CD4-positive, alpha-beta T cell (primary cell): ENCODE measurements at regions not wholly inside any gene's neighbourhood (a gene's known extent, or its start where the extent isn't known, plus 50 kb on each side); places are given as distances from the start of the nearest gene placed in this dataset.

Experiments used
- ATAC-seq: fragments of 200-7000 bp; cut with Tn5 transposase; one replicate; pipeline ENCODE4 v1.10.0; 2022; ENCODE audit warnings: mild to moderate bottlenecking; ENCODE audit not compliant: poor library complexity
- CTCF ChIA-PET: fragments of 350-600 bp; sonication (Branson Sonifier 250); formaldehyde crosslinking; loops from one replicate; lab custom pipeline; 2021; ENCODE audit warnings: antibody characterized with exemption, inconsistent platforms; lab: Charles Lee
- POLR2A ChIA-PET: fragments of 350-600 bp; sonication (Branson Sonifier 250); formaldehyde crosslinking; loops from one replicate; lab custom pipeline; 2021; ENCODE audit warnings: antibody characterized with exemption, inconsistent platforms; lab: Charles Lee
- DNase-seq, 14 experiments: peaks; one replicate each; pipeline ENCODE4 v3.0.0-alpha.2; 2013 to 2020; ENCODE audit warnings: mixed read lengths in 2 of 14
- H3K27ac ChIP-seq, 2 donors: one replicate each; pipeline versions ENCODE4 v1.5.1 to v1.7.0; 2013; ENCODE audit warnings: low read length in 2 of 2, low read depth in 1 of 2, mild to moderate bottlenecking in 1 of 2
- H3K27me3 ChIP-seq, 2 experiments: 1 replicate in 1 of 2; 2 replicates in 1 of 2; pipeline versions ENCODE4 v1.6.1 to v1.7.0; 2013; ENCODE audit warnings: low read length in 2 of 2, control low read depth in 1 of 2, mild to moderate bottlenecking in 1 of 2, moderate library complexity in 1 of 2; ENCODE audit not compliant: insufficient read depth in 2 of 2, control insufficient read depth in 1 of 2
- H3K36me3 ChIP-seq: one replicate; pipeline ENCODE4 v1.6.1; 2013; ENCODE audit warnings: low read length, control low read depth; ENCODE audit not compliant: insufficient read depth
- H3K4me1 ChIP-seq: one replicate; pipeline ENCODE4 v1.6.1; 2013; ENCODE audit warnings: low read length, control low read depth; ENCODE audit not compliant: insufficient read depth
- H3K4me3 ChIP-seq: one replicate; pipeline ENCODE4 v1.5.1; 2013; ENCODE audit warnings: mild to moderate bottlenecking, low read length, moderate library complexity
- H3K9me3 ChIP-seq, 2 experiments: 1 replicate in 1 of 2; 2 replicates in 1 of 2; pipeline versions ENCODE4 v1.6.1 to v1.7.0; 2013; ENCODE audit warnings: low read length in 2 of 2, mild to moderate bottlenecking in 2 of 2, control low read depth in 1 of 2, moderate library complexity in 1 of 2; ENCODE audit not compliant: control insufficient read depth in 1 of 2, insufficient read depth in 1 of 2
- H3K27ac Mint-ChIP-seq: one replicate; pipeline ENCODE4 v1.8.0; 2020; ENCODE audit warnings: mixed read lengths
- H3K27me3 Mint-ChIP-seq: one replicate; pipeline ENCODE4 v1.8.0; 2021; ENCODE audit warnings: mixed read lengths
- H3K36me3 Mint-ChIP-seq: one replicate; pipeline ENCODE4 v1.8.0; 2021; ENCODE audit warnings: low read depth, mixed read lengths
- H3K4me1 Mint-ChIP-seq: one replicate; pipeline ENCODE4 v1.8.0; 2021; ENCODE audit warnings: low read depth, mixed read lengths
- H3K4me3 Mint-ChIP-seq: one replicate; pipeline ENCODE4 v1.8.0; 2020; ENCODE audit warnings: mild to moderate bottlenecking, mixed read lengths
- H3K9me3 Mint-ChIP-seq: one replicate; pipeline ENCODE4 v1.8.0; 2020; ENCODE audit warnings: mixed read lengths
- CTCF ChIP-seq: fragments of 200-600 bp; IDR thresholded peaks from one replicate; pipeline ENCODE4 v1.8.0; 2022; ENCODE audit warnings: antibody characterized with exemption, mild to moderate bottlenecking
- intact Hi-C, 2 experiments: fragments of 100-400 bp; cut with DNase I in 1 of 2; cut with micrococcal nuclease in 1 of 2; formaldehyde crosslinking; loops; one replicate each; pipeline versions ENCODE4 v1.15.1 to v1.9.0; 2023 to 2025; cut with DNase I, micrococcal nuclease

GRCh38 chr2:122031544-122032263, 276.3 kb downstream of the TSN start:
- Mint-ChIP-seq H3K4me1 (no peaks in the 10 kb centered on the region), H3K27ac (no peak overlapping the region), H3K27me3 (peaks cover 7% of the 10 kb centered on the region), H3K9me3 (no peaks in the 10 kb centered on the region), H3K4me3 (no peak overlapping the region), H3K36me3 (no peaks in the 10 kb centered on the region)
- no peaks in the 10 kb centered on the region for H3K4me1 ChIP-seq
- ChIA-PET POLR2A (no interaction called here), CTCF (no interaction called here)
- H3K36me3 ChIP-seq, result no peaks in the 10 kb centered on the region
- no peak overlapping the region for H3K4me3 ChIP-seq
- H3K9me3 ChIP-seq, result peaks cover 0 to 4% of the 10 kb centered on the region in 2 experiments
- DNase-seq, result no peak
- no peak overlapping the region for H3K27ac ChIP-seq
- no peak for ATAC-seq
- intact Hi-C loops, result no loop called here
- no peaks in the 10 kb centered on the region for H3K27me3 ChIP-seq
- no peak for TF ChIP-seq CTCF

GRCh38 chr2:122032264-122032645, 276.8 kb downstream of the TSN start:
- Mint-ChIP-seq H3K4me3 (no peak overlapping the region), H3K9me3 (no peaks in the 10 kb centered on the region), H3K36me3 (no peaks in the 10 kb centered on the region), H3K4me1 (no peaks in the 10 kb centered on the region), H3K27ac (no peak overlapping the region), H3K27me3 (peaks cover 4% of the 10 kb centered on the region)
- ChIA-PET POLR2A (no interaction called here), CTCF (no interaction called here)
- ATAC-seq (no peak), DNase-seq (no peak)
- Histone ChIP-seq H3K4me1 (no peaks in the 10 kb centered on the region), H3K27me3 (no peaks in the 10 kb centered on the region), H3K9me3 (peaks cover 0 to 4% of the 10 kb centered on the region in 2 experiments), H3K36me3 (no peaks in the 10 kb centered on the region), H3K27ac (no peak overlapping the region), H3K4me3 (no peak overlapping the region)
- no peak for TF ChIP-seq CTCF
- intact Hi-C loops, result no loop called here

- no peaks in the 10 kb centered on the region for H3K27me3 ChIP-seq
- H3K36me3 Mint-ChIP-seq, result no peaks in the 10 kb centered on the region
- intact Hi-C loops, result no loop called here
- no peaks in the 10 kb centered on the region for H3K4me1 Mint-ChIP-seq
- no peak for TF ChIP-seq CTCF
- H3K4me1 ChIP-seq, result no peaks in the 10 kb centered on the region
- no peaks in the 10 kb centered on the region for H3K9me3 ChIP-seq
- ATAC-seq, result no peak
- H3K27ac ChIP-seq, result no peak overlapping the region
- H3K27me3 Mint-ChIP-seq, result peaks cover 4% of the 10 kb centered on the region
- H3K4me3 Mint-ChIP-seq, result no peak overlapping the region
- H3K9me3 Mint-ChIP-seq, result no peaks in the 10 kb centered on the region
- DNase-seq, result no peak
- H3K27ac Mint-ChIP-seq, result no peak overlapping the region
- no peaks in the 10 kb centered on the region for H3K36me3 ChIP-seq
- no peak overlapping the region for H3K4me3 ChIP-seq
- CTCF ChIA-PET, result no interaction called here
- POLR2A ChIA-PET, result no interaction called here
Measured at GRCh38 chr2:122033778-122034177, 278.3 kb downstream of the TSN start.
